PC-9 (cell line): ENCODE measurements at regions not wholly inside any gene's neighbourhood (a gene's known extent, or its start where the extent isn't known, plus 50 kb on each side); places are given as distances from the start of the nearest gene placed in this dataset.

Source experiments
- BruUV-seq: library from RNA; stranded (reverse); fragments of 400-500 nt; replicated peaks from 2 replicates; lab custom pipeline; 2021; lab: Mats Ljungman, UMichigan
- CTCF ChIA-PET: fragments of 300-600 bp; sonication (Branson Sonifier 250); formaldehyde crosslinking; loops from one replicate; lab custom pipeline; 2022; ENCODE audit warnings: antibody characterized with exemption; lab: Charles Lee
- POLR2A ChIA-PET: fragments of 300-600 bp; sonication (Branson Sonifier 250); formaldehyde crosslinking; loops from one replicate; lab custom pipeline; 2022; ENCODE audit warnings: antibody characterized with exemption; ENCODE audit not compliant: unreplicated experiment; lab: Charles Lee
- DNase-seq, 2 experiments: peaks; one replicate each; pipeline versions ENCODE4 v3.0.0 to v3.0.0-alpha.2; 2015 to 2022; ENCODE audit warnings: mixed read lengths in 1 of 2
- H2AFZ ChIP-seq: fragments of 200-600 bp; sonication (generic); 2 replicates; pipeline ENCODE4 v1.8.1; 2017; ENCODE audit warnings: antibody characterized with exemption
- H3F3A ChIP-seq: fragments of 200-600 bp; sonication (generic); 2 replicates; pipeline ENCODE4 v1.8.1; 2017; ENCODE audit warnings: antibody characterized with exemption, mild to moderate bottlenecking, low read depth; ENCODE audit not compliant: insufficient read depth
- H3K27ac ChIP-seq: fragments of 200-600 bp; sonication (generic); 2 replicates; pipeline ENCODE4 v1.6.1; 2016; ENCODE audit warnings: mixed run types
- H3K27me3 ChIP-seq: fragments of 200-600 bp; sonication (generic); 2 replicates; pipeline ENCODE4 v1.6.1; 2016; ENCODE audit warnings: low read depth, mixed run types; ENCODE audit not compliant: insufficient read depth
- H3K36me3 ChIP-seq: fragments of 200-600 bp; sonication (generic); 2 replicates; pipeline ENCODE4 v1.6.1; 2016; ENCODE audit warnings: low read depth, mixed run types
- H3K4me1 ChIP-seq: fragments of 200-600 bp; sonication (generic); replicated peaks from 2 replicates; pipeline ENCODE4 v1.6.1; 2016; ENCODE audit warnings: mixed run types; ENCODE audit not compliant: insufficient read depth
- H3K4me2 ChIP-seq: fragments of 200-600 bp; sonication (generic); 2 replicates; pipeline ENCODE4 v1.6.1; 2017; ENCODE audit warnings: mixed run types
- H3K4me3 ChIP-seq: fragments of 200-600 bp; sonication (generic); 2 replicates; pipeline ENCODE4 v1.6.1; 2016; ENCODE audit warnings: mixed run types
- H3K79me2 ChIP-seq: fragments of 200-600 bp; sonication (generic); 2 replicates; pipeline ENCODE4 v1.6.1; 2017; ENCODE audit warnings: low read depth, mixed run types
- H3K9me2 ChIP-seq: fragments of 200-600 bp; sonication (generic); 2 replicates; pipeline ENCODE4 v1.8.1; 2017; ENCODE audit warnings: mild to moderate bottlenecking; ENCODE audit not compliant: insufficient read depth
- H3K9me3 ChIP-seq: fragments of 200-600 bp; sonication (generic); 2 replicates; pipeline ENCODE4 v1.8.1; 2016; ENCODE audit warnings: low read depth; ENCODE audit not compliant: insufficient read depth
- H4K20me1 ChIP-seq: fragments of 200-600 bp; sonication (generic); 2 replicates; pipeline ENCODE4 v1.8.1; 2017; ENCODE audit not compliant: insufficient read depth
- CTCF ChIP-seq: fragments of 200-600 bp; sonication (generic); conservative IDR thresholded peaks from 2 replicates; pipeline ENCODE4 v1.6.1; 2017; ENCODE audit warnings: mixed run types, antibody characterized with exemption, mild to moderate bottlenecking, moderate library complexity
- EZH2 ChIP-seq: fragments of 200-600 bp; sonication (generic); IDR thresholded peaks from 2 replicates; pipeline ENCODE4 v1.8.0; 2017; ENCODE audit warnings: antibody characterized with exemption, low read depth
- intact Hi-C: fragments of 100-400 bp; cut with micrococcal nuclease; formaldehyde crosslinking; loops from one replicate; pipeline ENCODE4 v1.10.0; 2022; ENCODE audit not compliant: unreplicated experiment

- CTCF ChIA-PET = no interaction called here
- no TSS peak for BruUV-seq
- no peaks in the 10 kb centered on the region for H3K36me3 ChIP-seq
These were observed 70.2 kb upstream of the PHF24 start for GRCh38 chr9:34887841-34888240.

GRCh38 chr9:34884747-34885189, 73.3 kb upstream of the PHF24 start:
- Histone ChIP-seq H3K4me2 (no peak overlapping the region), H4K20me1 (no peaks in the 10 kb centered on the region), H3K79me2 (no peaks in the 10 kb centered on the region), H3K27me3 (peaks cover 11% of the 10 kb centered on the region), H3K9me2 (no peaks in the 10 kb centered on the region), H2AFZ (no peak overlapping the region), H3K36me3 (no peaks in the 10 kb centered on the region), H3K27ac (no peak overlapping the region), H3K9me3 (no peaks in the 10 kb centered on the region), H3K4me1 (no peaks in the 10 kb centered on the region), H3F3A (no peaks in the 10 kb centered on the region), H3K4me3 (no peak overlapping the region)
- TF ChIP-seq EZH2 (no peak), CTCF (no peak)
- intact Hi-C loops = no loop called here
- BruUV-seq = no TSS peak
- ChIA-PET CTCF (no interaction called here), POLR2A (no interaction called here)
- DNase-seq = no peak

More at GRCh38 chr9:34887841-34888240, 70.2 kb upstream of the PHF24 start:
- Histone ChIP-seq H3K4me2 (no peak overlapping the region), H3K9me2 (no peaks in the 10 kb centered on the region), H3K4me3 (no peak overlapping the region), H3K79me2 (no peaks in the 10 kb centered on the region), H2AFZ (no peak overlapping the region), H3K27me3 (peaks cover 24% of the 10 kb centered on the region), H3F3A (no peaks in the 10 kb centered on the region), H3K9me3 (no peaks in the 10 kb centered on the region), H3K4me1 (no peaks in the 10 kb centered on the region), H3K27ac (no peak overlapping the region), H4K20me1 (no peaks in the 10 kb centered on the region)
- POLR2A ChIA-PET = no interaction called here
- DNase-seq = no peak
- intact Hi-C loops = no loop called here
- TF ChIP-seq CTCF (no peak), EZH2 (no peak)

GRCh38 chr9:34876096-34876495, 82.0 kb upstream of the PHF24 start:
- CTCF ChIA-PET = no interaction called here
- TF ChIP-seq EZH2 = no peak
- no peak for TF ChIP-seq CTCF

More at GRCh38 chr9:34876096-34876495, 82.0 kb upstream of the PHF24 start:
- POLR2A ChIA-PET = no interaction called here
- H3F3A ChIP-seq = no peaks in the 10 kb centered on the region
- BruUV-seq = no TSS peak
- H3K4me3 ChIP-seq = no peak overlapping the region
- no peaks in the 10 kb centered on the region for H3K9me2 ChIP-seq
- no peaks in the 10 kb centered on the region for H3K79me2 ChIP-seq
- H3K27ac ChIP-seq = no peak overlapping the region
- H4K20me1 ChIP-seq = no peaks in the 10 kb centered on the region
- no peaks in the 10 kb centered on the region for H3K36me3 ChIP-seq
- H2AFZ ChIP-seq = no peak overlapping the region
- intact Hi-C loops = no loop called here
- no peaks in the 10 kb centered on the region for H3K9me3 ChIP-seq
- no peaks in the 10 kb centered on the region for H3K4me1 ChIP-seq
- DNase-seq = no peak
- no peak overlapping the region for H3K4me2 ChIP-seq
- H3K27me3 ChIP-seq = peaks cover 5% of the 10 kb centered on the region; the same call in 1 of the 2 replicates
